Left ventricle myocardium inferior (tissue), 1 donor: ENCODE measurements at regions not wholly inside any gene's neighbourhood (a gene's known extent, or its start where the extent isn't known, plus 50 kb on each side); places are given as distances from the start of the nearest gene placed in this dataset.

Source experiments
- DNase-seq: peaks from one replicate; pipeline ENCODE4 v3.0.0-alpha.2; 2020
- H3K27ac ChIP-seq: fragments of 200-600 bp; replicated peaks from 2 replicates; pipeline ENCODE4 v1.8.0; 2021
- H3K27me3 ChIP-seq: fragments of 200-600 bp; 2 replicates; pipeline ENCODE4 v1.8.0; 2021; ENCODE audit warnings: low read depth
- H3K36me3 ChIP-seq: fragments of 200-600 bp; 2 replicates; pipeline ENCODE4 v1.8.0; 2021
- H3K4me1 ChIP-seq: fragments of 200-600 bp; 2 replicates; pipeline ENCODE4 v1.8.0; 2021
- H3K4me3 ChIP-seq: fragments of 200-600 bp; 2 replicates; pipeline ENCODE4 v1.8.0; 2021; ENCODE audit warnings: mild to moderate bottlenecking, moderate library complexity
- H3K9me3 ChIP-seq: fragments of 200-600 bp; replicated peaks from 2 replicates; pipeline ENCODE4 v1.8.0; 2021
- CTCF ChIP-seq: fragments of 200-600 bp; IDR thresholded peaks from 2 replicates; pipeline ENCODE4 v1.8.0; 2021; ENCODE audit warnings: antibody characterized with exemption, mild to moderate bottlenecking, borderline replicate concordance
- intact Hi-C: fragments of 100-400 bp; cut with micrococcal nuclease; formaldehyde crosslinking; loops from one replicate; pipeline ENCODE4 v1.11.0; 2022
- donor health status: DM: no; HTN: yes; CAD: no; lungs with severe emphysema.

DNA sequence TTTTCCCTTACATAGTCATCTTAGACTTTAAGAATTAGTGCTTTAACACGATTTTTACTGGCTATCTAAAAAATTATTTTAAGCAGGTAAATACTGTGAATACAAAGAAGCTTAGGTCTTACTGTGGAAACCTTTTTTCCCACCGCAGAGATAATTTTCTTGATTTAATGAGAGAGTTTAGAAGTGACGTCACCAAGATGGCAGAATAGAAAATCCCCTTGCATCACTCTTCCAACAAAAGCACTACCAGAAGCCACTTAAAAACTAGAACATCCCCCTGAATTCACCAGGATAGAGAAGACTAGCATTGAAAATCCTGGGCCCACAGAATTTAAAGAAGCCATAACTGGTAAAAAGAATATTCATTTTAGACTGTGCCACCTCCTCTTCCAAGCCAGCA lies 375.4 kb upstream of the PTCHD4 start:
- intact Hi-C loops, result no loop called here
- Histone ChIP-seq H3K4me1 (no peaks in the 10 kb centered on the region), H3K4me3 (no peak overlapping the region), H3K27me3 (no peaks in the 10 kb centered on the region), H3K9me3 (no peaks in the 10 kb centered on the region), H3K36me3 (no peaks in the 10 kb centered on the region), H3K27ac (no peak overlapping the region)
- TF ChIP-seq CTCF, result no peak
- no peak for DNase-seq

GRCh38 chr6:48476257-48476656 lies 365.3 kb upstream of the PTCHD4 start:
- no peak overlapping the region for H3K27ac ChIP-seq
- no peak for DNase-seq
- H3K36me3 ChIP-seq, result no peaks in the 10 kb centered on the region
- no peaks in the 10 kb centered on the region for H3K9me3 ChIP-seq
- intact Hi-C loops, result no loop called here
- no peaks in the 10 kb centered on the region for H3K4me1 ChIP-seq
- no peak overlapping the region for H3K4me3 ChIP-seq
- no peaks in the 10 kb centered on the region for H3K27me3 ChIP-seq
- no peak for TF ChIP-seq CTCF

DNA sequence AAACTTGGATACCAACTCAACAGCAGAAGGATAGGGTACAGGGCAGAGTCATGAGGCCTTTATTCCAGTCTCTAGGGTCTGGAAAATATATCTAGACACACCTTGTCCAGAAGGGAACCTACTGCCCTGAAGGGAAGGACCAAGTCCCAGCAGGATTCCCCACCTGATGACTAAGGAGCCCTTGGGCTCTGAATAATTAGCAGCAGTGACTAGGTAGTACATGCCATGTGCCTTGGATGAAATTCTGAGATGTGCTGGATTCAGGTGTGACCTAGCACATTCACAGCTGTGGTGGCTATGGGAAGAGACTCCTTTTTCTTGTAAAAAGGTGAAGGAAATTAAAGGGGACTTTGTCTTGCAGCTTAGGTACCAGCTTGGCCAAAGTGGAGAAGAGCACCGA lies 364.3 kb upstream of the PTCHD4 start:
- no peak for DNase-seq
- Histone ChIP-seq H3K9me3 (no peaks in the 10 kb centered on the region), H3K27me3 (no peaks in the 10 kb centered on the region), H3K4me1 (no peaks in the 10 kb centered on the region), H3K36me3 (no peaks in the 10 kb centered on the region), H3K27ac (no peak overlapping the region), H3K4me3 (no peak overlapping the region)
- no peak for TF ChIP-seq CTCF
- intact Hi-C loops, result no loop called here

DNA sequence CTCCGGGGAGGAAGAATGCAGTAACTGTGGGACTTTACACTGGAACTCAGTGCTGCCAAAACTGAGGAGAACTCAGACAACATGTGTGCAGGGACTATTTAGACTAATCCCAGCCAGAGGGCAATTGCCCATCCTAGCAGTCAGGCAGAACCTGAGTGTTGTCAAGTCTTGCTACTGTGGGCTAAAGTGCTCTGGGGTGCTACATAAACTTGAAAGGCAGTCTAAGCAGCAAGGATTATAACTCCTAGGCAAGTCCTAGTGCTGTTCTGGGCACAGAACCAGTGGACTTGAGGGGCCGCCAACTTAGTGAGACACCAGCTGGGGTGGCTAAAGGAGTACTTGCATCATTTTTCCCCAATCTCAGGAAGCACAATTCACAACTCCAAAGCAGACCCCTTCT lies 363.8 kb upstream of the PTCHD4 start:
- Histone ChIP-seq H3K4me3 (no peak overlapping the region), H3K27me3 (no peaks in the 10 kb centered on the region), H3K4me1 (no peaks in the 10 kb centered on the region), H3K27ac (no peak overlapping the region), H3K36me3 (no peaks in the 10 kb centered on the region), H3K9me3 (no peaks in the 10 kb centered on the region)
- no peak for DNase-seq
- intact Hi-C loops, result no loop called here
- no peak for TF ChIP-seq CTCF

- Histone ChIP-seq H3K36me3 (no peaks in the 10 kb centered on the region), H3K9me3 (no peaks in the 10 kb centered on the region), H3K27ac (no peak overlapping the region), H3K4me1 (no peaks in the 10 kb centered on the region), H3K27me3 (no peaks in the 10 kb centered on the region), H3K4me3 (no peak overlapping the region)
- no peak for DNase-seq
- intact Hi-C loops, result no loop called here
- no peak for TF ChIP-seq CTCF
Measured at GRCh38 chr6:48474136-48474535, 363.1 kb upstream of the PTCHD4 start.

- no peak for TF ChIP-seq CTCF
- intact Hi-C loops, result no loop called here
- Histone ChIP-seq H3K9me3 (no peaks in the 10 kb centered on the region), H3K27ac (no peak overlapping the region), H3K36me3 (no peaks in the 10 kb centered on the region), H3K4me1 (no peaks in the 10 kb centered on the region), H3K4me3 (no peak overlapping the region), H3K27me3 (no peaks in the 10 kb centered on the region)
- no peak for DNase-seq
Measured at GRCh38 chr6:48472535-48472934, 361.5 kb upstream of the PTCHD4 start.
